SK-N-SH treated with all-trans-retinoic acid at 6 μM for 48 hours (cell line): ENCODE measurements at regions not wholly inside any gene's neighbourhood (a gene's known extent, or its start where the extent isn't known, plus 50 kb on each side); places are given as distances from the start of the nearest gene placed in this dataset.

Experiments used
- ATAC-seq: fragments of 200-7000 bp; cut with Tn5 transposase; 3 replicates; pipeline ENCODE4 v1.9.1; 2020; ENCODE audit warnings: mild to moderate bottlenecking, moderate library complexity
- ARNTL ChIP-seq: fragments of 450-650 bp; formaldehyde crosslinking; IDR thresholded peaks from 2 replicates; pipeline ENCODE4 v1.5.0; 2020; ENCODE audit warnings: low read depth, mild to moderate bottlenecking, moderate library complexity, borderline replicate concordance
- BACH2 ChIP-seq: fragments of 250-450 bp; sonication (Bioruptor Pico); IDR thresholded peaks from 2 replicates; pipeline ENCODE4 v1.9.0; 2021; ENCODE audit warnings: mild to moderate bottlenecking, borderline replicate concordance
- CREB5 ChIP-seq: fragments of 250-450 bp; sonication (Bioruptor Pico); IDR thresholded peaks from 2 replicates; pipeline ENCODE4 v1.5.1; 2020; ENCODE audit warnings: low read depth, mild to moderate bottlenecking, moderate library complexity
- CSDC2 ChIP-seq: fragments of 250-450 bp; sonication (Bioruptor Pico); IDR thresholded peaks from 2 replicates; pipeline ENCODE4 v1.5.0; 2020; ENCODE audit warnings: mild to moderate bottlenecking, moderate library complexity
- ESRRG ChIP-seq: fragments of 250-450 bp; sonication (Bioruptor Pico); IDR thresholded peaks from 2 replicates; pipeline ENCODE4 v1.6.1; 2021; ENCODE audit warnings: mild to moderate bottlenecking
- GLIS3 ChIP-seq: fragments of 250-450 bp; sonication (Bioruptor Pico); IDR thresholded peaks from 2 replicates; pipeline ENCODE4 v1.5.0; 2020; ENCODE audit warnings: mild to moderate bottlenecking, moderate library complexity
- ISL1 ChIP-seq: fragments of 250-450 bp; sonication (Bioruptor Pico); IDR thresholded peaks from 2 replicates; pipeline ENCODE4 v2.1.2; 2022; ENCODE audit warnings: mild to moderate bottlenecking, moderate library complexity
- OSR1 ChIP-seq: fragments of 250-450 bp; sonication (Bioruptor Pico); IDR thresholded peaks from 2 replicates; pipeline ENCODE4 v1.8.0; 2022; ENCODE audit warnings: moderate library complexity, mild to moderate bottlenecking, inconsistent platforms
- PATZ1 ChIP-seq: fragments of 250-450 bp; sonication (Bioruptor Pico); IDR thresholded peaks from 2 replicates; pipeline ENCODE4 v1.8.0; 2020; ENCODE audit warnings: mild to moderate bottlenecking, moderate library complexity, borderline replicate concordance
- POU6F1 ChIP-seq: fragments of 250-450 bp; sonication (Bioruptor Pico); IDR thresholded peaks from 2 replicates; pipeline ENCODE4 v1.8.0; 2021; ENCODE audit warnings: low read depth, mild to moderate bottlenecking, moderate library complexity, borderline replicate concordance
- PPARA ChIP-seq: fragments of 250-450 bp; sonication (Bioruptor Pico); IDR thresholded peaks from 2 replicates; pipeline ENCODE4 v1.5.0; 2020; ENCODE audit warnings: mild to moderate bottlenecking, borderline replicate concordance
- RARB ChIP-seq: fragments of 250-450 bp; sonication (Bioruptor Pico); IDR thresholded peaks from 2 replicates; pipeline ENCODE4 v1.8.0; 2021; ENCODE audit warnings: mild to moderate bottlenecking, moderate library complexity
- SNAI2 ChIP-seq: fragments of 250-450 bp; sonication (Bioruptor Pico); IDR thresholded peaks from 2 replicates; pipeline ENCODE4 v1.5.0; 2020; ENCODE audit warnings: mild to moderate bottlenecking, moderate library complexity
- TCF4 ChIP-seq: fragments of 250-450 bp; sonication (Bioruptor Pico); IDR thresholded peaks from 2 replicates; pipeline ENCODE4 v1.8.0; 2021; ENCODE audit warnings: mild to moderate bottlenecking, moderate library complexity, borderline replicate concordance
- TOX ChIP-seq: fragments of 250-450 bp; sonication (Bioruptor Pico); IDR thresholded peaks from 2 replicates; pipeline ENCODE4 v1.8.0; 2021; ENCODE audit warnings: mild to moderate bottlenecking, moderate library complexity, borderline replicate concordance
- TSHZ2 ChIP-seq: fragments of 250-450 bp; sonication (Bioruptor Pico); IDR thresholded peaks from 2 replicates; pipeline ENCODE4 v1.5.0; 2020; ENCODE audit warnings: mild to moderate bottlenecking, moderate library complexity
- ZFP3 ChIP-seq: fragments of 250-450 bp; sonication (Bioruptor Pico); IDR thresholded peaks from 2 replicates; pipeline ENCODE4 v1.5.0; 2020; ENCODE audit warnings: mild to moderate bottlenecking, moderate library complexity
- ZFP30 ChIP-seq: fragments of 450-650 bp; formaldehyde crosslinking; IDR thresholded peaks from 2 replicates; pipeline ENCODE4 v1.5.0; 2022; ENCODE audit warnings: mild to moderate bottlenecking, moderate library complexity
- ZNF565 ChIP-seq: fragments of 450-650 bp; formaldehyde crosslinking; conservative IDR thresholded peaks from 2 replicates; pipeline ENCODE4 v1.5.0; 2020; ENCODE audit warnings: low read depth, mild to moderate bottlenecking, moderate library complexity
- ZNF70 ChIP-seq: fragments of 450-650 bp; formaldehyde crosslinking; IDR thresholded peaks from 2 replicates; pipeline ENCODE4 v1.5.0; 2020; ENCODE audit warnings: mild to moderate bottlenecking, moderate library complexity
- ZNF8 ChIP-seq: fragments of 450-650 bp; formaldehyde crosslinking; IDR thresholded peaks from 2 replicates; pipeline ENCODE4 v1.5.0; 2020; ENCODE audit warnings: mild to moderate bottlenecking, moderate library complexity

GRCh38 chr2:204360218-204361007 lies 184.9 kb upstream of the PARD3B start (continued):
- TF ChIP-seq PATZ1 (CRISPR knock-in tag) (no peak), ZNF70 (CRISPR knock-in tag) (no peak), CSDC2 (no peak), ZNF8 (CRISPR knock-in tag) (no peak)

- no peak for ATAC-seq
- TF ChIP-seq SNAI2 (CRISPR knock-in tag) (no peak), ZNF565 (no peak), ESRRG (CRISPR knock-in tag) (no peak), POU6F1 (CRISPR knock-in tag) (no peak), CREB5 (CRISPR knock-in tag) (no peak), GLIS3 (CRISPR knock-in tag) (no peak), ZFP30 (CRISPR knock-in tag) (no peak), ZNF8 (CRISPR knock-in tag) (no peak), TCF4 (CRISPR knock-in tag) (no peak), PPARA (CRISPR knock-in tag) (no peak), ZFP3 (no peak), ARNTL (no peak), PATZ1 (CRISPR knock-in tag) (no peak), TOX (CRISPR knock-in tag) (no peak), OSR1 (CRISPR knock-in tag) (no peak)
Observed at GRCh38 chr2:204361738-204362137, 183.5 kb upstream of the PARD3B start.

GRCh38 chr2:204362581-204362980 lies 182.7 kb upstream of the PARD3B start:
- ATAC-seq, result no peak
- TF ChIP-seq TSHZ2 (no peak), POU6F1 (CRISPR knock-in tag) (no peak), ZFP3 (no peak), BACH2 (CRISPR knock-in tag) (no peak), SNAI2 (CRISPR knock-in tag) (no peak), RARB (CRISPR knock-in tag) (no peak), ISL1 (CRISPR knock-in tag) (no peak), GLIS3 (CRISPR knock-in tag) (no peak)
